ENCODE measurements at regions not wholly inside any gene's neighbourhood (a gene's known extent, or its start where the extent isn't known, plus 50 kb on each side); places are given as distances from the start of the nearest gene placed in this dataset.

DNA sequence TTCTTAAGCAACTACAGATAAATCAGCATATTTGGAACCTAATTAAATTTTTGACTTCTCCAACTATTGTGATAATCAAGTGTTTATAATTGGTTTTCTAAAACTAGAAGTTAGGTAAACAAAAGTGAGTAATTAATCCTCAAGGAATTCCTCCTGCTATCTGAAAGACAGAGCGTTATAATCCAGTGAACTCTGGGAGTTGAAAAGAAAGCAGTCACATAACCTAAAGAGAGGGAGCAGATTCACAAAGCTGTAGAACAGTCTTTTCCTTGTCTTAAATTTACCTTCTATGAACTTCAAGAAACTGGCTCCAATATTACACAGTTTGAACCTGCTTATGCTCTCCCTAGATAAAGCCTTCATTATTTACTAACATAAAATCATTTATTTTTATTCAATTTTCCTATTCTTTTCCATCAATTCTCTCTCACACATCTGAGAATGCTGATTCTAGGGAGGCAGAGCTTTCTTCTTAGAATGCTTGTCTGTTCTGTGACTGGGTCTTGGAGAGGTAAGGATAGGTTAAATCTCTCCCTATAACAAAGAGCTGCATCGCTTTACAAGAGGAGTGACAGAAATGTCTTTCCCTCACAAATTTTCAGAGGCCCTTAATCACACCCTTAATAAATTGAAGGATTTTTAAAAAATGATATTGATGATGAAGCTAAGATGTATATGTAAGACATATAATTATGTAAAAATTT is 132.8 kb downstream of the TUSC7 start:
- no peak for DNase-seq (ENCODE audit: low read depth in 4 of 4, low spot score in 3 of 4)

DNA sequence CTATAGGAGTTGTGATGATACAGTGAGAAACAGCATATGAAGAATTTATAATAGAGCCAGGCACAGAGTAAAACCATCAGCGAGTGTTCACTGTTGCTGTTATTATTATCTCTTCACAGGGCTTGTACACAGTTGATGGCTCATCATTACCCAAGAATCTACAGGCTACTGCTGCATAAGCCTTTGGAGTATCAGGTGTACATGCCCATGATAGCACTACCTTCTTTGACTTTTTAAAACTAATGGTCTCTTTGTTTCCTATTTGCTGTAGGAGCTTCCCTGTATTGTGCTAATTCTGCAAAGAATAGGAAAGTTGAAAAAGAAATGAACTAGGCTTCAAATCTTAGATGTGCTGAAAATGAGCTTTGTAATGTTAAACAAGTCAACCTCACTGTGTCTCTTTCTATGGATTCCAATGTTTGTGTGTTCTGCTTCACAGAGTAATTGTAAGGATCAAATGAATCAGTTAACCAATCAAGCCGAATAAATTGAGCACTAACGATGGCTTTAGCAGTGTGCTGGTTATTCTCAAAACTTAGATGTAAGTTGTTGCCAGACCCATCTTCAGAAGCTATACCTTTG is 138.8 kb downstream of the TUSC7 start:
- no peak for DNase-seq (ENCODE audit: low read depth in 4 of 4, low spot score in 3 of 4)

DNA sequence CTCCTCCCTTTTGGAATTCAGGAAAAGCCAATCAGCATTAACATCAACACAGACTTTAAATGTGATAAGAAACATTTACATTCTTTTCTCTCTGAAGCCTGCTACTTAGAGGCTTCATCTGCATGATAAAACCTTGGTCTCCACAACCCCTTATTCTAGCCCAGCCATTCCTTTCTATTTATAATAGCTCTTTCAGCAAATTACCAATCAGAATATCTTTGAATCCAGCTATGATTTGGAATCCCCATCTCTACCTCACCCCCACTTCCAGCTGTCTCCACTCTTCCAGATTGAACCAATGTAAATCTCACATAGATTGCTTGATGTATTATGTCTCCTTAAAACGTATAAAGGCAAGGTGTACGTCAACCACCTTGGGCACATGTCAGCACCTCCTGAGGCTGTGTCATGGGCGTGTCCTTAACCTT is 139.7 kb downstream of the TUSC7 start:
- DNase-seq (ENCODE audit: low read depth in 4 of 4, low spot score in 3 of 4), result no peak

DNA sequence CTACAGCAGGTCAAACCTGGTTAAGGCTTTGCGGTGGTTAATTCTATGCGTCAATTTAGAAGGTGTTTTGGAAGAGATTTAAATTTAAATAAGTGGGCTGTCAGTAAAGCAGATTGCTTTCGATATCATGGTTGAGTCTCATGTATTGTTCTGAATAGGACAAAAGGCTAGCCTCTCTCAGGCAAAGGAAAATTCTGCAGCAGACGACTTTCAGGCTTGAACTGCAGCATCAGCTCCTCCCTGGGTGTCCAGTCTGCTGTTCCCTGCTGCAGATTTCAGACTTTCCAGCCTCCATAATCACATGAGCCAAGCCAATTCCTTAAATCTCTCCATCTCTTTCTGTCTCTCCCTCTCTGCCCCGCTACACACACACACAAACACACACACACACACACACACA is 143.2 kb downstream of the TUSC7 start:
- no peak for DNase-seq (ENCODE audit: low read depth in 4 of 4, low spot score in 3 of 4)

DNA sequence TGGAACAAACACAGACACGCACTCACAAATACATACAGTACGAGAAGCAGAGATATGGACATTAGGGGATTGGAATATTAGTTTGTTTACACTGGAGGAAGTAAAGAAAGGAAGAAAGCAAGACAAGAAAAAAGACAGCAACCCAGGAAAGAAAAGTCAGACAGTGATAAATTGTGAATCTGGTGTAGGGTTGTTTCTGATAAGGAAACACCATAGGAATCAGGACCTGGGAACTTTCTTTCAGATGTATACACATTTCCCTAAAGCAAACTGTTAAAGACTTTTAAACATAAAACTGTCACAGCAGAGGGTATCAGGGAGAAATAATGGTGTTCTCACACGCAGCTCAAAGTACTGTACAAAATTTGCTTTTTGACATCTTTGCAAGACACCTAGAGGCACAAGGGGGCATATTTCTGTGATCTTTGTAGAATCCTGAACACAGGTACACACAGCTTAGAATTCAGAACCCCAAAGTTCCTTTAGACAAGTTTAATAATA is 153.7 kb downstream of the TUSC7 start:
- DNase-seq (ENCODE audit: low read depth in 4 of 4, low spot score in 3 of 4), result no peak

DNA sequence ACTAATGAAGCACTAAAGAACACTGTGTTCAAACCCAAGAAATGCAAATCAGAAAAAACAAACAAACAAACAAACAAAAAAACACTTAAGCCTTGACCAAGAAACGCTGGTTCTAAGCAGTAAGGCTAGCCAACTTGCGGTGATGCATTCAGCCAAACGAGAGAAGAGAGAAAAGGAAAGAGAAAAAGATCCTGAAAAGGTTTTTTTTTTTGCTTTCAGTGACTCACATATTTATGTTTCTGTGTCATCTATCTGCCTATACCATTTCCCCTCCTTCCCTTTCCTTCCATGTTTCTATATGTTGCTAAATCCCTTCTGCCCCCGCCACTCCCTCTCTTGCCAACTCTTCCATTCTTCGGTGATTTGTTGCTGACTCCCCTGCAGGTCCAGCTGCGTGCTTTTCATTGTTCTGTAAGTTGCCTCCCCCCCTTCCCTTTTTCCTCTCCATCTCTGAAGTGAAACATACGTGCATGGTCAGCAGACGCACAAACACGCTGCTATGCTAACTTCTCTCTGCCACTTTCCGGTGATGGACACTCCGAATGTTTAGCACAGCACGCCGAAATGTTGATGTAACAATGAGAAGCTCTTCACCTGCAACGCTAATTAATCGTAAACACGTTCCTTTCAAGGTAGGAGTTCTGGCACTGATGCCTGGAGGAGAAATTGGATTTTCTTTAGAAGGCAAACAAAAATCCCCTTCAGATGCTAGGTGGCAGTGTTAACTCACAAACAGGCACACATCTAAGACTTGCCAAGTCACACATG is 154.4 kb downstream of the TUSC7 start:
- DNase-seq (ENCODE audit: low read depth in 4 of 4, low spot score in 3 of 4), result peak; percentile 29 to 36 (median 35)

DNA sequence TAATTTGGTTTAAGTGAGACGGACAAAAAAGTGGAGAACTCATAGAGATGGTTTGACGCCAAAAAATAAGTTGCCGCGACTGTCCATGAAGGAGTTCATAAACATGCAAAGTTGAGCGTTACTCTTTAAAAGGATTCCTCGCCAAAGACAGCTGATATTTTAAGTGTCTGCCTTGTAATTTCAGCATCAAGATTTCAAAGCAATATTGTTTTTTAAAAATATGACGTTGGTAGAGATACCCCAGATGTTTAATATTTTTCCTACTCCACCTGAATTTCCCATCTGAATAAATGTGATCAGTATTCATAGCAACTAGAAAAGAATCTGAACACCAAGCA is 155.0 kb downstream of the TUSC7 start:
- no peak for DNase-seq (ENCODE audit: low read depth in 4 of 4, low spot score in 3 of 4)

DNA sequence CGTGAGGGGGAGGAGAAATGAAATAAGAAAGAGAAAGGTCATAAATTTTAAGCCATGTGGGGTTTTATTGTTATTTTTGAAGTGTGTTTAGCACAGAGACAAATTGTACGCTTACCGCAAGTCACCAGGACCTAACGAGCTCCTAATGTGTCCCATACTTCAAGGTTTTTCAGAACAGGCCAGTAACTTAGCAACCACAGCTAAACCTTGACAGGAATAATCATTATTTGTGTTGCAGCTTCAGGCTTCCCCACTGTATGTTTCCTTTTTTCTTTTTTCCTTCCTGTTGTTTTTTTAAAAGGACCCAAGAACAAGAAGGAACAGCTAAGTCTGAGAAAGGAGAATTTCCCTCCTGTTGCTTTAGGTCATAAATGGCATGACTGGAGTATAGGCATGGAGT is 160.8 kb downstream of the TUSC7 start:
- DNase-seq (ENCODE audit: low read depth in 4 of 4, low spot score in 3 of 4), result no peak

DNA sequence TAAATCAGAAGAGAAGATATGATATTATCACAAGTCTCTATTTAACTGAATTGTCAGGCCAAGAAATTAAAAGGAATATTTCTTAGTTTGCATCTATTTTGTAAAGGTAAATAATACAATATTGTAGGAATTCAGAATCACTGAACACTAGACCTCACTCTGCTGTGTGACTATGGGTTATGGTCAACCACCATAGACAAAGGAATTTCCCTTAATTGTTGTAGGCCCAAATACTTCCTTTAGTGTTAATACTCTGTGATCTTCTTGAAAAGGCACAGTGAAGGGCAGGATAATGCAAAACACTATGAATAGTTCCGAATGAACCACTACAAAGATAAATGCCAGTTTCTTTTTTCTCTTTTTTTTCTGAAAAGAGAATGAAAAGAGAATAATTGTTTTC is 162.3 kb downstream of the TUSC7 start:
- no peak for DNase-seq (ENCODE audit: low read depth in 4 of 4, low spot score in 3 of 4)

DNA sequence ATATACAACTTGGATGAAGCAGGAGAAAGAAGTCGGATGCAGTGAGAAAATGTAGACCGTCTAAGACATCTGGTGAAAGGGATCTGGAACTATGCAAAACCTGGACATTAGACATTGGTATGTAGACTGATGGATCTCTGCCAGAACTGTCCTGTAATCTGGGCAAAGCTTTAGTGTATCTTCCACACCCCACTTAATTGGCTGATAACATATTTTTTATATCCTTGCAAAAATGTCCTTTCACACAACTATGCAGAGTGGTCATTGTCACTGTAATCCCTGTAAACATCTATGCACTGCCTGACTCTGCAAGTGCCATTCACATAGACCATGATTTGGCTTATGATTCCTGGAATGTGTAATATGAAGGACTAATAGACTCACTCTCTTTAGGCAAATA is 163.1 kb downstream of the TUSC7 start:
- DNase-seq (ENCODE audit: low read depth in 4 of 4, low spot score in 3 of 4), result no peak

DNA sequence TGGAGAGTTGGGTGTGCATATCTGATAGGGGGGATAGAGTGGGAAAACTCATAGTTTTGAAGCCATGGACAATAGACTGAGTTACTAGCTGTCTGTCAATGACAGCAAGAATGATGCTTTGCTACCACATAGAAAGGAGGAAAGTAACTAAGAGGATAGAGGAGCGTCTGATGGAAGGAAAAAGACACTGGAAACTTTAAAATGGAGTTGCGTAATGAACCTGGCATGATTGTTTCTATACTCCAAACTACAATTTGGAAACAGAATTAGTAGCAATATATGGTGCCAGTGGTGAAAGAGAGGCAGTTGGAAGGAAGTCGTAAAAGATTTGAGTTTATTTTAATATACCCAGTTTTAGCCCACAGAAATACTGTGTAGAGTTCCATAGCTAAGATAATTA is 163.6 kb downstream of the TUSC7 start:
- DNase-seq (ENCODE audit: low read depth in 4 of 4, low spot score in 3 of 4), result no peak

DNA sequence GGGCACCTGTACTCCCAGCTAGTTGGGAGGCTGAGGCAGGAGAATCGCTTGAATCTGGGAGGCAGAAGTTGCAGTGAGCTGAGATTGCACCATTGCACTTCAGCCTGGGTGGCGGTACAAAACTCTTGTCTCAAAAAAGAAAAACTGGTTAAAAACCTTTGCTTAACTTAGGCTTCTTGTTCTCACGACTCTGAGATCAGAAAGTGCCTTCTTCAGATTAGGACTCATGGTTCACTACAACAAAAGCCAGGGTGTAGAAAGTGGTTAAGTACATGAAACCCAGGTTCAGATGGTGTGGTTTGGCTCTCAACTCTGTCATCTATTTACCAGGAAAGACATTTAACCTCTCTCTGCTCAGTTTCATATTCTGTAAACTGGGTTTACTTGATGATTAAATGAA is 168.4 kb downstream of the TUSC7 start:
- DNase-seq (ENCODE audit: low read depth in 4 of 4, low spot score in 3 of 4), result no peak

DNA sequence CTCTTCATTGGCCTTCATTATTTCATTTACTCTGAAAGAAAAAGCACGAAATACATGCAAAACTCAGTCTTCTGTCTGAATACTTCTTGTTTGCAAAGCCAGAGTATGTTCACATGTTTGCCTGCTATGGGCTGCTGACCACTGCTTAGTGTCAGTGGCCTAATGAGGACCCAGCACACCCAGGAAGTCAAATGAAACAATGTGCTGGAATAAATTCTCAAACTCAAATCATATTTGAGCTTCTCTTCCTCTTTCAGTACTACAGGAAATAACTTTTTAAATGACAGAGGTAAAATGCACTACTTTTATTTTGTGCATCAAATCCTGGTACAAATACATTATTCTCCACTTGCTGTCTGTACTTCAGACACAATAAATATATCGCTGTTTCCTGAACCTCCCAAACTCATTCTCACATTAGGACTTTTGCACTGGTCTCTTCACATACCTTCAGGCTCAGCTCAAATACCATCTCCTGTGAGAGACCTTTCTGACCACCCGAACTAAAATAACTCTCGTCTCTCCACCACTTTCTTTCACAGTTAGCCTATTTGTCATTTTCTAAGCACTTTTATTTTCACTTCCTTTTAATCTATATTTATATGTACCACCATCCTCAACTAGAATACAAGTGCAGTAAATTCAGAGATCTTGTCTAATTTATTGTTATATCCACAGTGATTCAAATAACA is 176.8 kb downstream of the TUSC7 start:
- no peak for DNase-seq (ENCODE audit: low read depth in 4 of 4, low spot score in 3 of 4)

DNA sequence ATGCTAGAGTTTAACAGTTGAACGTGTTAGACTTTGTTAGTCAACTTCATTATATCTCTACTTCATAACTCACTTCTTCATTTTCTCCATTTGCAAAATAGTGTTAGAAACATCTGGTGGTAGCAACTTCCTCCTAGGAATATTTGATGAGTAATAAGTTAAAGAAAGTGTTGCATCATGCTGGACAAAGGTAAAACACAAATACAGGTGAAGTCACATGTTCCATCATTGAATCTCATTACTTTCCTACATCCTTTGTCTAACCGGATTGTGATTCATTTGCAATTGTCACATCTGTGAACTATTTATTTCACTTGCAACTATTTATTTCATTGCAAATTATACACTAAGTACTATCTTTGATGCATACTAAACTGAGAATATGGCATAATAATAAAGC is 186.5 kb downstream of the TUSC7 start:
- no peak for DNase-seq (ENCODE audit: low read depth in 4 of 4, low spot score in 3 of 4)

DNA sequence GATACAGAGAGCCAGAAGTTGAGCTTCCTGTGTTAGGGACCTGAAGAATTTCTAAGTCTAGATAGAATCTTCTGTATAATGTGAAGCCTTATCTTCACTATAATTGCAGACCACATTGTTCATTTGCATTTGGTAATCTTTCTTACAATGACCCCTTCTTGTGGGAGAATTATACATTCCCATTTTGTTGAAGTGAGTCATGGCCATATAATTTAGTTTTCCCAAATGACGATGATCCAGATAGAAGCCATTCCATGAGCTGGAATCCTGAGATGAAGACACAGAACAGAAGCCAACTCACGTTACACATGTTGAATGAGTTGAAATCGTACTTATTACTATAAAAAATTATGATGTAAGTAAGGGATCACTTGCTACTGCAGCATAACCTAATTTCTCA is 187.8 kb downstream of the TUSC7 start:
- DNase-seq (ENCODE audit: low read depth in 4 of 4, low spot score in 3 of 4), result no peak

DNA sequence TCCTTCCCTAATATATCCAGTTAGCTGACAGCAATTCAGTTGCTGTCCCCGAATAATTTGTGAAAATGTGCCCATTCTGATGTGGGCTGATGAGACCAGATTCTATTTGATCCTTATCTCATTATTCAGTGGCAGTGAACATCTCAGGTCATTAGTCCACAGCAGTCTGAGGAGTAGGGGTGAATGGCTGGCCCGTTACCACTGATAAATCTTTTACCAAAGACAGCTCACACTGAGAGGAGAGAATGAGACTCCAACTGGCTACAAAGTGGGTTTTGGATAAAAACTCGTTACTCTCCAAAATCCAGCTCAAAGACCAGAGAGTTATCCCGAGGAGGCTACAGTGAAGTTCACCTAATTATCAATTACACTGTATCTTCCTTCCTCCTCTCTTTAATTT is 189.7 kb downstream of the TUSC7 start:
- no peak for DNase-seq (ENCODE audit: low read depth in 4 of 4, low spot score in 3 of 4)

DNA sequence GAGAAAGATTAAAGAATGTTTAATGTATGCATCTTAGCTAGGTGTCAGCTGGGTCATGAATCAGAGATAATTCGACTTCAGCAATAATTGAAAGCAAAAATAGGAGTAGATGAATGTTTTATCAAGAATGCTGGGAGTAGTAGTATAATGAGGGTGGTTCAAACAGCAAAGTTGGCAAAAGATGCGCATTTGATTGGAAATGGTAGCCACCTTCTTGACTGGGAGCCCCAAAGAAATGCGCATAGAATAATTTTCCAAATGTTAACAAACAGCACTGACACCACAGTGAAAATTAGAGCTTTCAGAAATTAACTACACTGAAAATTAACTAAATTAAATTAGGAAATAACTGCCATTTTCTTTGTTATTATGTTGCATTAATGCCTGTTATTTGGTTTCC is 195.8 kb downstream of the TUSC7 start:
- DNase-seq (ENCODE audit: low read depth in 4 of 4, low spot score in 3 of 4), result no peak

DNA sequence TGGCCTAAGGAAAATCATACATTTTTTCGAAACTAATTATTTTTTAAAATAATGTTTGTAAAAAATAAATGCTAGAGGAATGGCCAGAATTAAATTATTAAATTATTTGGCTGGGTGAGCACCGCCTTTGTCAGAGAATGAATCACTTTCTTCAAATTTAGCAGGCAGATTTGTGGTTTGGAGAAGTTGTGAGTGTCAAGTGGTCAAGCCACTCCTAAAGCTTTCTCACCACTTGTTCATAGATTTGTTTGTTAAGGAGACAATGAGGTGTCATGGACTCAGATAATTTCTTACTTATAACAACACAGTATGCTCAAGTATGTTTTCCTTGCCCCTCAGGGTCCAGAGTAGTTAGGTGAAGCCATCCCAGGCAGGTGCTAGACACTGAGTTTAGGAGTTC is 196.2 kb downstream of the TUSC7 start:
- DNase-seq (ENCODE audit: low read depth in 4 of 4, low spot score in 3 of 4), result no peak

DNA sequence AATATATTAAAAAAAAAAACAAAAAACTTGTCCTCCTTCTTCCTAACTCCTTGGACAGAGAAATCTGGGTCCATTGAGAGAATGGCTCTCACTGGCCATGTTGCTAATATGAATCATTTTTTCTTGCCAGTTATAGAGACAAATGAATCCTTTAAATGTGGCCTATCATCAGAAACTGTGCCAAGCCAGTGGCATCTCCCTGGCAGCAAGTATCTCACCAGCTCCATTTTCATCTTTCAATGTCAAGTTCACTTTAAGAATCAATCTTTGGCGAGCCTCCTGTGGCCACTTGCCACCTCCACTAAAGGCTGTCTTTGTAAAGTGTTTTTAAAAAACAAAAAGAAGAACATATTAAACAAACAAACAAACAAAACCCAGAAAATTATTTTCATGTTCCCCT is 202.5 kb downstream of the TUSC7 start:
- no peak for DNase-seq (ENCODE audit: low read depth in 4 of 4, low spot score in 3 of 4)

DNA sequence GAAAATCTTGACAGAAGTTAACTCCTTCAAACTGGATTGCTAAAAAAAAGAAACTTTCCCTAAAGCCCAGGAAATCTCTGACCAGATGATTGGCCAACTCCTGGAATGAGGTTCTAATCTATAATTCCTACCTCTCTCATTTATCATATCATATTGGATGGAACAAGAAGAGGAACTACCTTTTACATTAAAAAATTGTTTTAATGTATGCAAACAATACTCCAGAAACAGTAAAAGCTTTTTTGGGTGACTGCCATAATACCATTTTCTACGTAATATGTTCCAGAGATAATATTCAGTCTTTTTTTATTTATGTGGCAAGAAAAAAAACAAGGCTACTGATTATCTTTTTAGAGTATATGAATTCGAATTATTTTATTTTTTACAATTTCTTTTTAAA is 204.4 kb downstream of the TUSC7 start:
- DNase-seq (ENCODE audit: low read depth in 4 of 4, low spot score in 3 of 4), result no peak

DNA sequence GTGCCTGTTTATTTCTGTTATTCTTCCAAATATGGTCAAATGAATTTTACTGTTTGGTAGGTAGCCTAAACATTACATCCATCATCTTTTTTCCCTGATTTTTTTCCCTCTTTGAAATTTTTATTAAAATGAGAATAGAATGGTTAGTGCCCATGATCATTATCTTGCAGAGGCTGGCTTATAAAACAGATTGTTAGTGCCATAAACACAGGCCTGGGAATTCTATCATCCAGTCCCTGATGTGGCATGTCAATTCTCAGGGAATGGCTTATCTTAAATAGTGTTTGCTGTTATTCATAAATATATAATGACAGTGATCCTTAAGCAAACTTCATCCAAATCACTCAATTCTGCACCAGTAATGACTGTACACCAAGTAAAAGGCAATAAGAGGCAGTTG is 207.3 kb downstream of the TUSC7 start:
- DNase-seq (ENCODE audit: low read depth in 4 of 4, low spot score in 3 of 4), result no peak

Measured in left renal pelvis (tissue), 4 donors.